HG02885 (cell line): ENCODE measurements at regions not wholly inside any gene's neighbourhood (a gene's known extent, or its start where the extent isn't known, plus 50 kb on each side); places are given as distances from the start of the nearest gene placed in this dataset.
"Not testable (repeated sequence)": the region's sequence is repeated elsewhere in the genome, so short reads cannot be mapped to it uniquely, and the experiment has no call there.

Source experiments
- ATAC-seq: cut with Tn5 transposase; IDR thresholded peaks from one replicate; pipeline ENCODE4 v1.9.1; 2021; ENCODE audit warnings: mild to moderate bottlenecking; ENCODE audit not compliant: unreplicated experiment, poor library complexity

GRCh38 chr5:12936221-12936620 is 1008.3 kb downstream of the DNAH5 start:
- ATAC-seq = no peak

- ATAC-seq = no peak
These were observed 1009.8 kb downstream of the DNAH5 start for GRCh38 chr5:12934722-12935121.

GRCh38 chr5:12920527-12920926 is 1016.3 kb upstream of the CTNND2 start:
- ATAC-seq = no peak

- no peak for ATAC-seq
These were observed 1006.9 kb upstream of the CTNND2 start for GRCh38 chr5:12911156-12911555.

- no peak for ATAC-seq
These were observed 1006.4 kb upstream of the CTNND2 start for GRCh38 chr5:12910641-12911040.

GRCh38 chr5:12902611-12903010 is 998.4 kb upstream of the CTNND2 start:
- ATAC-seq = no peak

- ATAC-seq = no peak
These were observed 997.5 kb upstream of the CTNND2 start for GRCh38 chr5:12901696-12902095.

- ATAC-seq = no peak
These were observed 991.8 kb upstream of the CTNND2 start for GRCh38 chr5:12896086-12896485.

GRCh38 chr5:12885018-12885417 is 980.8 kb upstream of the CTNND2 start:
- ATAC-seq = no peak

GRCh38 chr5:12883395-12883794 is 979.1 kb upstream of the CTNND2 start:
- no peak for ATAC-seq

GRCh38 chr5:12876541-12877298 is 972.5 kb upstream of the CTNND2 start:
- ATAC-seq = no peak

GRCh38 chr5:12870872-12871539 is 966.8 kb upstream of the CTNND2 start:
- no peak for ATAC-seq

- no peak for ATAC-seq
These were observed 961.3 kb upstream of the CTNND2 start for GRCh38 chr5:12865529-12865928.

GRCh38 chr5:12861886-12862654 is 957.8 kb upstream of the CTNND2 start:
- ATAC-seq = no peak

GRCh38 chr5:12856105-12856504 is 951.9 kb upstream of the CTNND2 start:
- not testable (repeated sequence) for ATAC-seq

- ATAC-seq = no peak
These were observed 950.1 kb upstream of the CTNND2 start for GRCh38 chr5:12854386-12854785.

GRCh38 chr5:12851761-12852160 is 947.5 kb upstream of the CTNND2 start:
- no peak for ATAC-seq

GRCh38 chr5:12848709-12849108 is 944.5 kb upstream of the CTNND2 start:
- ATAC-seq = no peak

GRCh38 chr5:12845549-12846159 is 941.4 kb upstream of the CTNND2 start:
- ATAC-seq = no peak

GRCh38 chr5:12840972-12841371 is 936.7 kb upstream of the CTNND2 start:
- ATAC-seq = no peak

GRCh38 chr5:12837592-12837991 is 933.3 kb upstream of the CTNND2 start:
- ATAC-seq = no peak
